Suprapubic skin (tissue), 4 donors: ENCODE measurements at regions not wholly inside any gene's neighbourhood (a gene's known extent, or its start where the extent isn't known, plus 50 kb on each side); places are given as distances from the start of the nearest gene placed in this dataset.

Experiments
- POLR2A ChIP-seq, 2 donors: fragments of 450-650 bp; IDR thresholded peaks; one replicate each; pipeline ENCODE4 v1.6.1; 2017; ENCODE audit warnings: antibody characterized with exemption in 2 of 2, mild to moderate bottlenecking in 2 of 2, moderate library complexity in 2 of 2
- POLR2AphosphoS5 ChIP-seq, 3 donors: sonication (generic); formaldehyde crosslinking; IDR thresholded peaks; one replicate each; pipeline ENCODE4 v1.6.1; 2017; ENCODE audit warnings: antibody characterized with exemption in 3 of 3
- TF ChIP-seq, protein P1 (sequence below), 2 donors: fragments of 200-600 bp in 1 of 2; fragments of 450-650 bp in 1 of 2; sonication (generic) in 1 of 2; IDR thresholded peaks; one replicate each; pipeline ENCODE4 v1.5.1; 2016 to 2019; ENCODE audit warnings: antibody characterized with exemption in 2 of 2, mild to moderate bottlenecking in 1 of 2, moderate library complexity in 1 of 2

GRCh38 chr9:108675708-108676107 lies 180.1 kb downstream of the ACTL7B start:
- TF ChIP-seq, protein P1, sequence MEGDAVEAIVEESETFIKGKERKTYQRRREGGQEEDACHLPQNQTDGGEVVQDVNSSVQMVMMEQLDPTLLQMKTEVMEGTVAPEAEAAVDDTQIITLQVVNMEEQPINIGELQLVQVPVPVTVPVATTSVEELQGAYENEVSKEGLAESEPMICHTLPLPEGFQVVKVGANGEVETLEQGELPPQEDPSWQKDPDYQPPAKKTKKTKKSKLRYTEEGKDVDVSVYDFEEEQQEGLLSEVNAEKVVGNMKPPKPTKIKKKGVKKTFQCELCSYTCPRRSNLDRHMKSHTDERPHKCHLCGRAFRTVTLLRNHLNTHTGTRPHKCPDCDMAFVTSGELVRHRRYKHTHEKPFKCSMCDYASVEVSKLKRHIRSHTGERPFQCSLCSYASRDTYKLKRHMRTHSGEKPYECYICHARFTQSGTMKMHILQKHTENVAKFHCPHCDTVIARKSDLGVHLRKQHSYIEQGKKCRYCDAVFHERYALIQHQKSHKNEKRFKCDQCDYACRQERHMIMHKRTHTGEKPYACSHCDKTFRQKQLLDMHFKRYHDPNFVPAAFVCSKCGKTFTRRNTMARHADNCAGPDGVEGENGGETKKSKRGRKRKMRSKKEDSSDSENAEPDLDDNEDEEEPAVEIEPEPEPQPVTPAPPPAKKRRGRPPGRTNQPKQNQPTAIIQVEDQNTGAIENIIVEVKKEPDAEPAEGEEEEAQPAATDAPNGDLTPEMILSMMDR (IDR thresholded peaks at IDR 0.05): no peak
- TF ChIP-seq POLR2A (IDR thresholded peaks at IDR 0.05) (no peak), POLR2AphosphoS5 (IDR thresholded peaks at IDR 0.05) (no peak)
